HUES64 (cell line): ENCODE measurements at regions not wholly inside any gene's neighbourhood (a gene's known extent, or its start where the extent isn't known, plus 50 kb on each side); places are given as distances from the start of the nearest gene placed in this dataset.

Experiments used
- H3K27ac ChIP-seq: 2 replicates; pipeline ENCODE4 v1.7.0; 2013; ENCODE audit warnings: low read depth, low read length, inconsistent platforms
- H3K27me3 ChIP-seq: 2 replicates; pipeline ENCODE4 v1.6.1; 2013; ENCODE audit warnings: mild to moderate bottlenecking, low read length; ENCODE audit not compliant: insufficient read depth
- H3K36me3 ChIP-seq: 2 replicates; pipeline ENCODE4 v1.6.1; 2013; ENCODE audit warnings: mild to moderate bottlenecking, low read length; ENCODE audit not compliant: insufficient read depth
- H3K4me1 ChIP-seq: 2 replicates; pipeline ENCODE4 v1.6.1; 2013; ENCODE audit warnings: mild to moderate bottlenecking, low read length, moderate library complexity; ENCODE audit not compliant: insufficient read depth
- H3K4me3 ChIP-seq: 2 replicates; pipeline ENCODE4 v1.5.1; 2013; ENCODE audit warnings: mild to moderate bottlenecking, low read length, moderate library complexity
- H3K9ac ChIP-seq: 2 replicates; pipeline ENCODE4 v1.6.1; 2013; ENCODE audit warnings: mild to moderate bottlenecking, low read depth, low read length
- H3K9me3 ChIP-seq: 2 replicates; pipeline ENCODE4 v1.6.1; 2013; ENCODE audit warnings: low read depth, low read length; ENCODE audit not compliant: insufficient read depth
- WGBS: fragments of 150-250, 120-280 bp; methylation state at CpG from one replicate; pipeline ENCODE4 v1.1.7; 2013; ENCODE audit warnings: missing lambda C conversion rate; 5-methylcytosine and 5-hydroxymethylcytosine counted together

- no peak overlapping the region for H3K9ac ChIP-seq
- H3K27ac ChIP-seq = no peak overlapping the region
- WGBS = 89% methylated on average over 1 of the region's 1 CpG
- H3K4me3 ChIP-seq = no peak overlapping the region
- H3K36me3 ChIP-seq = no peaks in the 10 kb centered on the region
- H3K9me3 ChIP-seq = no peaks in the 10 kb centered on the region
- H3K4me1 ChIP-seq = no peaks in the 10 kb centered on the region
- H3K27me3 ChIP-seq = no peaks in the 10 kb centered on the region
These were observed 659.9 kb downstream of the EPM2A start for GRCh38 chr6:145075425-145075824.

GRCh38 chr6:145076115-145076841, 659.0 kb downstream of the EPM2A start:
- Histone ChIP-seq H3K4me1 (no peaks in the 10 kb centered on the region), H3K36me3 (no peaks in the 10 kb centered on the region), H3K9ac (no peak overlapping the region), H3K27ac (no peak overlapping the region), H3K27me3 (no peaks in the 10 kb centered on the region), H3K4me3 (no peak overlapping the region), H3K9me3 (no peaks in the 10 kb centered on the region)
- WGBS = 92% methylated on average over 8 of the region's 8 CpGs

- no peak overlapping the region for H3K27ac ChIP-seq
- WGBS = no CpG with 5 or more reads among the region's 1 CpG
- H3K9ac ChIP-seq = no peak overlapping the region
- H3K9me3 ChIP-seq = no peaks in the 10 kb centered on the region
- H3K4me3 ChIP-seq = no peak overlapping the region
- no peaks in the 10 kb centered on the region for H3K4me1 ChIP-seq
- H3K27me3 ChIP-seq = no peaks in the 10 kb centered on the region
- no peaks in the 10 kb centered on the region for H3K36me3 ChIP-seq
These were observed 657.9 kb downstream of the EPM2A start for GRCh38 chr6:145077382-145077781.

GRCh38 chr6:145080651-145081050, 654.7 kb downstream of the EPM2A start:
- Histone ChIP-seq H3K4me3 (no peak overlapping the region), H3K27ac (no peak overlapping the region), H3K36me3 (no peaks in the 10 kb centered on the region), H3K4me1 (no peaks in the 10 kb centered on the region), H3K27me3 (no peaks in the 10 kb centered on the region), H3K9ac (no peak overlapping the region), H3K9me3 (no peaks in the 10 kb centered on the region)
- 100% methylated on average over 2 of the region's 2 CpGs for WGBS

- H3K4me3 ChIP-seq = no peak overlapping the region
- H3K9me3 ChIP-seq = no peaks in the 10 kb centered on the region
- peaks cover 4% of the 10 kb centered on the region; the same call in 1 of the 2 replicates for H3K4me1 ChIP-seq
- H3K36me3 ChIP-seq = no peaks in the 10 kb centered on the region
- H3K9ac ChIP-seq = no peak overlapping the region
- H3K27me3 ChIP-seq = no peaks in the 10 kb centered on the region
- no peak overlapping the region for H3K27ac ChIP-seq
- WGBS = 100% methylated on average over 1 of the region's 2 CpGs
These were observed 653.6 kb downstream of the EPM2A start for GRCh38 chr6:145081677-145082076.

- H3K27me3 ChIP-seq = no peaks in the 10 kb centered on the region
- H3K4me3 ChIP-seq = no peak overlapping the region
- no peaks in the 10 kb centered on the region for H3K9me3 ChIP-seq
- H3K27ac ChIP-seq = no peak overlapping the region
- no peaks in the 10 kb centered on the region for H3K36me3 ChIP-seq
- no peak overlapping the region for H3K9ac ChIP-seq
- H3K4me1 ChIP-seq = peaks cover 4% of the 10 kb centered on the region; the same call in 1 of the 2 replicates
- 88% methylated on average over 3 of the region's 4 CpGs for WGBS
These were observed 653.0 kb downstream of the EPM2A start for GRCh38 chr6:145082359-145082758.

GRCh38 chr6:145086197-145086596, 649.1 kb downstream of the EPM2A start:
- Histone ChIP-seq H3K9me3 (no peaks in the 10 kb centered on the region), H3K9ac (no peak overlapping the region), H3K4me3 (no peak overlapping the region), H3K36me3 (no peaks in the 10 kb centered on the region), H3K4me1 (peaks cover 4% of the 10 kb centered on the region; the same call in 1 of the 2 replicates), H3K27ac (no peak overlapping the region), H3K27me3 (no peaks in the 10 kb centered on the region)
- WGBS = 62% methylated on average over 3 of the region's 3 CpGs

GRCh38 chr6:145087034-145087433, 648.3 kb downstream of the EPM2A start:
- Histone ChIP-seq H3K36me3 (no peaks in the 10 kb centered on the region), H3K27ac (no peak overlapping the region), H3K4me3 (no peak overlapping the region), H3K9ac (no peak overlapping the region), H3K27me3 (no peaks in the 10 kb centered on the region), H3K9me3 (no peaks in the 10 kb centered on the region), H3K4me1 (peaks cover 4% of the 10 kb centered on the region; the same call in 1 of the 2 replicates)
- WGBS = 94% methylated on average over 2 of the region's 3 CpGs

- Histone ChIP-seq H3K9me3 (no peaks in the 10 kb centered on the region), H3K27me3 (no peaks in the 10 kb centered on the region), H3K4me1 (peaks cover 2% of the 10 kb centered on the region; the same call in 1 of the 2 replicates), H3K27ac (no peak overlapping the region), H3K4me3 (no peak overlapping the region), H3K9ac (no peak overlapping the region), H3K36me3 (no peaks in the 10 kb centered on the region)
- WGBS = 95% methylated on average over 3 of the region's 4 CpGs
These were observed 644.3 kb downstream of the EPM2A start for GRCh38 chr6:145090801-145091585.

GRCh38 chr6:145091586-145092142, 643.7 kb downstream of the EPM2A start:
- Histone ChIP-seq H3K4me3 (no peak overlapping the region), H3K27me3 (no peaks in the 10 kb centered on the region), H3K36me3 (no peaks in the 10 kb centered on the region), H3K9me3 (no peaks in the 10 kb centered on the region), H3K27ac (no peak overlapping the region), H3K9ac (no peak overlapping the region), H3K4me1 (no peaks in the 10 kb centered on the region)
- WGBS = 83% methylated on average over 2 of the region's 2 CpGs

- Histone ChIP-seq H3K4me1 (no peaks in the 10 kb centered on the region), H3K4me3 (no peak overlapping the region), H3K9ac (no peak overlapping the region), H3K36me3 (no peaks in the 10 kb centered on the region), H3K27ac (no peak overlapping the region), H3K27me3 (no peaks in the 10 kb centered on the region), H3K9me3 (no peaks in the 10 kb centered on the region)
- WGBS = 97% methylated on average over 3 of the region's 4 CpGs
These were observed 642.8 kb downstream of the EPM2A start for GRCh38 chr6:145092554-145092953.
